COLO829 (cell line): ENCODE measurements at regions not wholly inside any gene's neighbourhood (a gene's known extent, or its start where the extent isn't known, plus 50 kb on each side); places are given as distances from the start of the nearest gene placed in this dataset.

ENCODE experiments used
- DNase-seq: peaks from one replicate; pipeline ENCODE4 v3.0.0; 2012; ENCODE audit warnings: low spot score

- no peak for DNase-seq
These were observed 631.9 kb downstream of the PRELID2 start for GRCh38 chr5:145203193-145203592.

- peak; percentile 1 for DNase-seq
These were observed 636.4 kb downstream of the PRELID2 start for GRCh38 chr5:145198525-145199260.

GRCh38 chr5:145189746-145190145 lies 645.4 kb downstream of the PRELID2 start:
- DNase-seq: no peak

GRCh38 chr5:145180371-145180770 lies 654.8 kb downstream of the PRELID2 start:
- DNase-seq: no peak

- DNase-seq: no peak
These were observed 656.3 kb downstream of the PRELID2 start for GRCh38 chr5:145178641-145179523.

GRCh38 chr5:145176041-145176440 lies 659.1 kb downstream of the PRELID2 start:
- no peak for DNase-seq

GRCh38 chr5:145166110-145166509 lies 669.0 kb downstream of the PRELID2 start:
- DNase-seq: no peak

- no peak for DNase-seq
These were observed 671.3 kb downstream of the PRELID2 start for GRCh38 chr5:145163876-145164275.

GRCh38 chr5:145162626-145163025 lies 672.5 kb downstream of the PRELID2 start:
- no peak for DNase-seq

GRCh38 chr5:145161391-145161790 lies 673.8 kb downstream of the PRELID2 start:
- no peak for DNase-seq

- no peak for DNase-seq
These were observed 674.5 kb downstream of the PRELID2 start for GRCh38 chr5:145160679-145161078.

- DNase-seq: no peak
These were observed 676.4 kb downstream of the PRELID2 start for GRCh38 chr5:145158730-145159129.

GRCh38 chr5:145157841-145158240 lies 677.3 kb downstream of the PRELID2 start:
- no peak for DNase-seq

GRCh38 chr5:145141534-145141933 lies 693.6 kb downstream of the PRELID2 start:
- DNase-seq: no peak

GRCh38 chr5:145130996-145131395 lies 704.1 kb downstream of the PRELID2 start:
- peak; percentile 5 for DNase-seq

GRCh38 chr5:145129797-145130196 lies 705.3 kb downstream of the PRELID2 start:
- DNase-seq: no peak

GRCh38 chr5:145124806-145125205 lies 710.3 kb downstream of the PRELID2 start:
- no peak for DNase-seq

GRCh38 chr5:145118611-145119010 lies 716.5 kb downstream of the PRELID2 start:
- no peak for DNase-seq

- DNase-seq: no peak
These were observed 717.0 kb downstream of the PRELID2 start for GRCh38 chr5:145118127-145118526.

GRCh38 chr5:145117285-145117684 lies 717.9 kb downstream of the PRELID2 start:
- no peak for DNase-seq

GRCh38 chr5:145111420-145111819 lies 723.7 kb downstream of the PRELID2 start:
- no peak for DNase-seq

- no peak for DNase-seq
These were observed 724.3 kb downstream of the PRELID2 start for GRCh38 chr5:145110834-145111233.

GRCh38 chr5:145110181-145110580 lies 725.0 kb downstream of the PRELID2 start:
- DNase-seq: no peak
